Loucy (cell line): ENCODE measurements at regions not wholly inside any gene's neighbourhood (a gene's known extent, or its start where the extent isn't known, plus 50 kb on each side); places are given as distances from the start of the nearest gene placed in this dataset.

Experiments
- CTCF ChIP-seq: fragments of 200-600 bp; sonication (generic); conservative IDR thresholded peaks from 2 replicates; pipeline ENCODE4 v1.5.1; 2014; ENCODE audit warnings: mild to moderate bottlenecking, antibody characterized with exemption, low read length
- EZH2phosphoT487 ChIP-seq: fragments of 200-600 bp; IDR thresholded peaks from 2 replicates; pipeline ENCODE4 v1.6.1; 2018; ENCODE audit warnings: antibody characterized with exemption, mild to moderate bottlenecking, moderate library complexity, borderline replicate concordance

- TF ChIP-seq CTCF (no peak), EZH2phosphoT487 (no peak)
These were observed 86.5 kb upstream of the RGS1 start for GRCh38 chr1:192489047-192489446.
